ENCODE measurements at regions not wholly inside any gene's neighbourhood (a gene's known extent, or its start where the extent isn't known, plus 50 kb on each side); places are given as distances from the start of the nearest gene placed in this dataset.

DNA sequence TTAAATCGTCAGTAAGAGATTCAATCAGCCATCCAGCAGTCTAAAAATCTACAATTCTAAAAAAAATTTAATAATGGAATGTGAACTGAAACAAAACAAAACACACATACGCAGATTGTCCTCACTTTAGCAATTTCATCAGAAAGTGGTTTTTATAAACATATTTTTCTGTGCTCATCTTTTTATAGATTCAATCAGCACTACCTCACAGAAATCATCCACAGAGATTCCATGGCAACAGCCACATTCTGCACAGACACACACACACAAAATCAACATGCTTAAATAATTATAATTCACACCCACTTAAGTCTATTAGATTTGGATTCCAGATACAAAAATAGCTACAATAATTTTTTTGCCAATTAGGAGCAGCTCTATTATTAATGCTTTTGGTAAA is 149.0 kb upstream of the KCNIP4 start:
- H2BK5ac ChIP-seq (ENCODE audit: low read length): no peak overlapping the region
- H3K79me1 ChIP-seq (ENCODE audit: low read depth, low read length): no peaks in the 10 kb centered on the region
- no peaks in the 10 kb centered on the region for H3K36me3 ChIP-seq (replicated peaks in 1 of 2; ENCODE audit: control insufficient read depth in 2 of 2, insufficient read depth in 2 of 2, low read length in 2 of 2)
- no peak overlapping the region for H2AK5ac ChIP-seq (ENCODE audit: low read depth, low read length)
- no CpG with 5 or more reads among the region's 2 CpGs for WGBS, 2 donors (ENCODE audit: extremely low coverage in 2 of 2, insufficient read length in 2 of 2, insufficient replicate concordance in 1 of 2)
- H3K18ac ChIP-seq (ENCODE audit: low read length): no peak overlapping the region
- no peak overlapping the region for H2BK12ac ChIP-seq (ENCODE audit: low read length)
- H2AFZ ChIP-seq (ENCODE audit: low read length): no peak overlapping the region
- no peaks in the 10 kb centered on the region for H3K4me1 ChIP-seq (ENCODE audit: control insufficient read depth in 2 of 2, insufficient read depth in 1 of 2, low read depth in 1 of 2, low read length in 2 of 2)
- no peak overlapping the region for H2BK15ac ChIP-seq (ENCODE audit: low read length)
- H4K91ac ChIP-seq (ENCODE audit: low read depth, low read length, poor library complexity): no peak overlapping the region
- H3K4ac ChIP-seq (ENCODE audit: low read length): no peak overlapping the region
- H3K27me3 ChIP-seq (ENCODE audit: control insufficient read depth in 3 of 3, insufficient read depth in 3 of 3, low read depth in 1 of 3, low read length in 3 of 3): no peaks in the 10 kb centered on the region
- no peak overlapping the region for H3K14ac ChIP-seq (ENCODE audit: low read length)
- H3K23ac ChIP-seq (ENCODE audit: low read depth, low read length, poor library complexity): no peak overlapping the region
- no peak overlapping the region for H3K27ac ChIP-seq (replicated peaks; ENCODE audit: low read length)
- H3K9me3 ChIP-seq (replicated peaks in 1 of 2; ENCODE audit: control insufficient read depth in 2 of 2, insufficient read depth in 1 of 2, low read depth in 1 of 2, low read length in 2 of 2): no peaks in the 10 kb centered on the region
- H4K8ac ChIP-seq (ENCODE audit: low read depth, low read length): no peak overlapping the region
- DNase-seq (ENCODE audit: low spot score): no peak
- H3K4me3 ChIP-seq (ENCODE audit: low read length in 2 of 2): no peak overlapping the region
- H2BK120ac ChIP-seq (ENCODE audit: low read depth, low read length): no peak overlapping the region
- no peak overlapping the region for H3K9ac ChIP-seq (ENCODE audit: low read depth, low read length, poor library complexity)
- H3K4me2 ChIP-seq (ENCODE audit: insufficient read depth, low read length, poor library complexity, severe bottlenecking): no peak overlapping the region

DNA sequence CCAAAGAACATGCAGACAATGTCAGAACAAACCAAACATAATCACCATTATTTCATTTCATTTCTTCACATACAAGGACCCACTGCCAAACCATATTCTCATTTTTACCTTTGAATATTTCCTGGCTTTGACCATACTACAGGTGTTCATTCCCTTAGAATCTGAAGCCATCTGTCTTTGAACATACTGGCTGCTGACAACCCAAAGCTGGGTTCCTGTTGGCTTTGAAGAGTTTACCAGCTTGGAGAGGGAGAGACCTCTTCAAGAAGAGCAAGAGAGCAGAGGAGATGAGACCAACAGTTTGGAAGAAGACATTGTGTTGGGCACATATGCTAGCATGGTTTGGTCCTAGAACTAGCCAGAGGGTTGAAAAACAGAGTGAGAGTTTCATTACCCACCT is 145.6 kb upstream of the KCNIP4 start:
- Histone ChIP-seq H3K23ac (ENCODE audit: low read depth, low read length, poor library complexity) (no peak overlapping the region), H2BK15ac (ENCODE audit: low read length) (no peak overlapping the region), H2BK12ac (ENCODE audit: low read length) (no peak overlapping the region), H2AFZ (ENCODE audit: low read length) (no peak overlapping the region), H3K9ac (ENCODE audit: low read depth, low read length, poor library complexity) (no peak overlapping the region), H3K14ac (ENCODE audit: low read length) (no peak overlapping the region), H3K36me3 (replicated peaks in 1 of 2; ENCODE audit: control insufficient read depth in 2 of 2, insufficient read depth in 2 of 2, low read length in 2 of 2) (no peaks in the 10 kb centered on the region), H3K79me1 (ENCODE audit: low read depth, low read length) (no peaks in the 10 kb centered on the region), H3K27me3 (ENCODE audit: control insufficient read depth in 3 of 3, insufficient read depth in 3 of 3, low read depth in 1 of 3, low read length in 3 of 3) (no peaks in the 10 kb centered on the region), H3K18ac (ENCODE audit: low read length) (no peak overlapping the region), H2AK5ac (ENCODE audit: low read depth, low read length) (no peak overlapping the region), H2BK120ac (ENCODE audit: low read depth, low read length) (no peak overlapping the region), H3K4me3 (ENCODE audit: low read length in 2 of 2) (no peak overlapping the region), H3K27ac (replicated peaks; ENCODE audit: low read length) (no peak overlapping the region), H3K4ac (ENCODE audit: low read length) (no peak overlapping the region), H4K91ac (ENCODE audit: low read depth, low read length, poor library complexity) (no peak overlapping the region), H2BK5ac (ENCODE audit: low read length) (no peak overlapping the region), H3K4me2 (ENCODE audit: insufficient read depth, low read length, poor library complexity, severe bottlenecking) (no peak overlapping the region), H3K4me1 (ENCODE audit: control insufficient read depth in 2 of 2, insufficient read depth in 1 of 2, low read depth in 1 of 2, low read length in 2 of 2) (no peaks in the 10 kb centered on the region), H4K8ac (ENCODE audit: low read depth, low read length) (no peak overlapping the region), H3K9me3 (replicated peaks in 1 of 2; ENCODE audit: control insufficient read depth in 2 of 2, insufficient read depth in 1 of 2, low read depth in 1 of 2, low read length in 2 of 2) (no peaks in the 10 kb centered on the region)
- no peak for DNase-seq (ENCODE audit: low spot score)

DNA sequence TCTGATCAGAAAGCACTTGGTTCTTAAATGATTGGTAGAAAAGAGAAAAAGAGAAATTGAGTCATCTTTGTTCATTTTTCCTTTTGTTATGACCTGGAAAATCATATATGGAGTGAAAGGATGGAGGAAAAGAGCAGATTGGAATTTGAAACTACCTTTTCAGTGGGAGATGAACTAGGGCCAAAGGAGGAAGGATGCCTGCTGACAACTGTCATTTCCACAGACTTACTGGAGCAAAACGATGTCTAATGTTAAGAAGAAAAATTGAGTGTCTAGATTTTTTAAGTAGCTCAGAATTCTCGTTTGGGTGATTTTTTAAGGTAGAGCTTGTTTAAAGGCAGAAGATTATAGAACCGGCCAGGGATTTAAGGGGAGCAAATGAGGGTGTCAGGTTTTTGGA is 144.6 kb upstream of the KCNIP4 start:
- DNase-seq (ENCODE audit: low spot score): no peak
- Histone ChIP-seq H3K4me1 (ENCODE audit: control insufficient read depth in 2 of 2, insufficient read depth in 1 of 2, low read depth in 1 of 2, low read length in 2 of 2) (no peaks in the 10 kb centered on the region), H3K14ac (ENCODE audit: low read length) (no peak overlapping the region), H3K4ac (ENCODE audit: low read length) (no peak overlapping the region), H2BK12ac (ENCODE audit: low read length) (no peak overlapping the region), H3K27me3 (ENCODE audit: control insufficient read depth in 3 of 3, insufficient read depth in 3 of 3, low read depth in 1 of 3, low read length in 3 of 3) (no peaks in the 10 kb centered on the region), H2AFZ (ENCODE audit: low read length) (no peak overlapping the region), H3K4me2 (ENCODE audit: insufficient read depth, low read length, poor library complexity, severe bottlenecking) (no peak overlapping the region), H2AK5ac (ENCODE audit: low read depth, low read length) (no peak overlapping the region), H3K36me3 (replicated peaks in 1 of 2; ENCODE audit: control insufficient read depth in 2 of 2, insufficient read depth in 2 of 2, low read length in 2 of 2) (no peaks in the 10 kb centered on the region), H3K79me1 (ENCODE audit: low read depth, low read length) (no peaks in the 10 kb centered on the region), H2BK15ac (ENCODE audit: low read length) (no peak overlapping the region), H3K23ac (ENCODE audit: low read depth, low read length, poor library complexity) (no peak overlapping the region), H3K9me3 (replicated peaks in 1 of 2; ENCODE audit: control insufficient read depth in 2 of 2, insufficient read depth in 1 of 2, low read depth in 1 of 2, low read length in 2 of 2) (no peaks in the 10 kb centered on the region), H2BK5ac (ENCODE audit: low read length) (no peak overlapping the region), H3K18ac (ENCODE audit: low read length) (no peak overlapping the region), H2BK120ac (ENCODE audit: low read depth, low read length) (no peak overlapping the region), H3K4me3 (ENCODE audit: low read length in 2 of 2) (no peak overlapping the region), H4K8ac (ENCODE audit: low read depth, low read length) (no peak overlapping the region), H3K27ac (replicated peaks; ENCODE audit: low read length) (no peak overlapping the region), H3K9ac (ENCODE audit: low read depth, low read length, poor library complexity) (no peak overlapping the region), H4K91ac (ENCODE audit: low read depth, low read length, poor library complexity) (no peak overlapping the region)
- WGBS, 2 donors (ENCODE audit: extremely low coverage in 2 of 2, insufficient read length in 2 of 2, insufficient replicate concordance in 1 of 2): no CpG with 5 or more reads among the region's 3 CpGs

DNA sequence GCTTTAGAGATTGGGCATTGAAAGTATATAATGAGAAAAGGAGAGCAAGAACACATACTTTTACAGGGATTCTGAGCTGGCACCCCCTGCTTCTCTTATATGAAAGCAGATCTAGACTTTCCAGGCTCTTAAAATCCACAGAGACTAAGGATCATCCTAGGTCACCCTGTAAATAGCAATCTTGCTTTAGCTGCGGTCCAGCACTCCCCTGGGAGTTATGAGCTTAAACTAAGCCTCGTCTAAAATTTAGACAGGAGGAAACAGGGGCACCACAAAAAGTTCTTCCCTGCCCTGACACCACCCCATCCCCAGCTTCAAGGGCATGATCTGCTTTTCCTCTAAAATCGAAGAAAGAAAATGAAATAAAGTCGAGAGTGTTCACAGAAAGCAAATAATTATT is 143.3 kb upstream of the KCNIP4 start:
- Histone ChIP-seq H2AK5ac (ENCODE audit: low read depth, low read length) (no peak overlapping the region), H3K14ac (ENCODE audit: low read length) (no peak overlapping the region), H3K4ac (ENCODE audit: low read length) (no peak overlapping the region), H3K79me1 (ENCODE audit: low read depth, low read length) (no peaks in the 10 kb centered on the region), H3K18ac (ENCODE audit: low read length) (no peak overlapping the region), H2BK5ac (ENCODE audit: low read length) (no peak overlapping the region), H3K27ac (replicated peaks; ENCODE audit: low read length) (no peak overlapping the region), H3K4me2 (ENCODE audit: insufficient read depth, low read length, poor library complexity, severe bottlenecking) (no peak overlapping the region), H3K4me3 (ENCODE audit: low read length in 2 of 2) (no peak overlapping the region), H2BK120ac (ENCODE audit: low read depth, low read length) (no peak overlapping the region), H3K36me3 (replicated peaks in 1 of 2; ENCODE audit: control insufficient read depth in 2 of 2, insufficient read depth in 2 of 2, low read length in 2 of 2) (no peaks in the 10 kb centered on the region), H3K27me3 (ENCODE audit: control insufficient read depth in 3 of 3, insufficient read depth in 3 of 3, low read depth in 1 of 3, low read length in 3 of 3) (no peaks in the 10 kb centered on the region), H2BK15ac (ENCODE audit: low read length) (no peak overlapping the region), H4K91ac (ENCODE audit: low read depth, low read length, poor library complexity) (no peak overlapping the region), H2BK12ac (ENCODE audit: low read length) (no peak overlapping the region), H3K4me1 (ENCODE audit: control insufficient read depth in 2 of 2, insufficient read depth in 1 of 2, low read depth in 1 of 2, low read length in 2 of 2) (no peaks in the 10 kb centered on the region), H4K8ac (ENCODE audit: low read depth, low read length) (no peak overlapping the region), H2AFZ (ENCODE audit: low read length) (no peak overlapping the region), H3K9ac (ENCODE audit: low read depth, low read length, poor library complexity) (no peak overlapping the region), H3K23ac (ENCODE audit: low read depth, low read length, poor library complexity) (no peak overlapping the region), H3K9me3 (replicated peaks in 1 of 2; ENCODE audit: control insufficient read depth in 2 of 2, insufficient read depth in 1 of 2, low read depth in 1 of 2, low read length in 2 of 2) (no peaks in the 10 kb centered on the region)
- no CpG with 5 or more reads among the region's 4 CpGs for WGBS, 2 donors (ENCODE audit: extremely low coverage in 2 of 2, insufficient read length in 2 of 2, insufficient replicate concordance in 1 of 2)
- no peak for DNase-seq (ENCODE audit: low spot score)

All from neuronal stem cell (in vitro differentiated cells).